Gastrocnemius medialis (tissue), 4 donors: ENCODE measurements at regions not wholly inside any gene's neighbourhood (a gene's known extent, or its start where the extent isn't known, plus 50 kb on each side); places are given as distances from the start of the nearest gene placed in this dataset.

Experiments used
- CTCF ChIP-seq, 5 experiments: fragments of 450-650 bp in 3 of 5; fragments of 200-600 bp in 2 of 5; sonication (generic) in 2 of 5; IDR thresholded peaks in 4 of 5; conservative IDR thresholded peaks in 1 of 5; 1 replicate in 4 of 5; 2 replicates in 1 of 5; pipeline ENCODE4 v1.5.1; 2016 to 2019; ENCODE audit warnings: antibody characterized with exemption in 5 of 5, mild to moderate bottlenecking in 3 of 5, moderate library complexity in 3 of 5
- POLR2A ChIP-seq, 2 donors: fragments of 450-650 bp; IDR thresholded peaks; one replicate each; pipeline ENCODE4 v1.6.1; 2017; ENCODE audit warnings: antibody characterized with exemption in 2 of 2, mild to moderate bottlenecking in 2 of 2, moderate library complexity in 2 of 2

DNA sequence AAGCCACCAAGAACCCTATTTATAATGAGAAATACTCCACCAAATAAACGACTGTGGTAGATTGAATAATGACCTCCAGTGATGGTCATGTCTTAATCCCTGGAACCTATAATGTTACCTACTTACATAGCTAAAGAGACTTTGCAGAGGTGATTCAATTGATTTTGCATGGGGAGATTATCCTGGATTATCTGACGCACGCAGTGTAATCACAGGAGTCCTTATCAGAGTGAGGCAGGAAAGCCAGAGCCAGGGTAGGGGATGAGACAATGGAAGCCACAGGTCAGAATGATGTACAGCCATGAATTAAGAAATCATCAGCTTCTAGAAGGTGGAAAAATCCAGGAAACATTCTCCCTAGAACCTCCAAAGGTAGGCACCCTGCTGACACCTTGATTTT is 286.4 kb upstream of the SP4 start:
- TF ChIP-seq CTCF (IDR thresholded peaks at IDR 0.05 in 4 of 5, conservative IDR thresholded peaks at IDR 0.05 in 1 of 5) = no peak
- TF ChIP-seq POLR2A (IDR thresholded peaks at IDR 0.05) = no peak
